HUES48 (cell line): ENCODE measurements at regions not wholly inside any gene's neighbourhood (a gene's known extent, or its start where the extent isn't known, plus 50 kb on each side); places are given as distances from the start of the nearest gene placed in this dataset.

Experiments
- H3K27ac ChIP-seq: one replicate; pipeline ENCODE4 v1.7.0; 2013; ENCODE audit warnings: low read depth, low read length, inconsistent platforms
- H3K27me3 ChIP-seq: 2 replicates; pipeline ENCODE4 v1.6.1; 2013; ENCODE audit warnings: mild to moderate bottlenecking, low read length; ENCODE audit not compliant: control insufficient read depth, insufficient read depth
- H3K36me3 ChIP-seq: 2 replicates; pipeline ENCODE4 v1.6.1; 2013; ENCODE audit warnings: low read length; ENCODE audit not compliant: control insufficient read depth, insufficient read depth
- H3K4me1 ChIP-seq: 2 replicates; pipeline ENCODE4 v1.6.1; 2013; ENCODE audit warnings: mild to moderate bottlenecking, low read length; ENCODE audit not compliant: control insufficient read depth, insufficient read depth
- H3K4me3 ChIP-seq: 2 replicates; pipeline ENCODE4 v1.5.1; 2013; ENCODE audit warnings: mild to moderate bottlenecking, low read depth, low read length
- H3K9ac ChIP-seq: 2 replicates; pipeline ENCODE4 v1.6.1; 2013; ENCODE audit warnings: mild to moderate bottlenecking, low read depth, low read length, moderate library complexity
- H3K9me3 ChIP-seq: 2 replicates; pipeline ENCODE4 v1.6.1; 2013; ENCODE audit warnings: low read length; ENCODE audit not compliant: control insufficient read depth, insufficient read depth

GRCh38 chr12:91801048-91801447 lies 344.6 kb downstream of the BTG1 start:
- Histone ChIP-seq H3K27ac (no peak overlapping the region), H3K36me3 (no peaks in the 10 kb centered on the region), H3K9ac (no peak overlapping the region), H3K4me3 (no peak overlapping the region), H3K9me3 (no peaks in the 10 kb centered on the region), H3K4me1 (no peaks in the 10 kb centered on the region), H3K27me3 (no peaks in the 10 kb centered on the region)

GRCh38 chr12:91793676-91794075 lies 352.0 kb downstream of the BTG1 start:
- Histone ChIP-seq H3K27me3 (no peaks in the 10 kb centered on the region), H3K36me3 (no peaks in the 10 kb centered on the region), H3K9ac (no peak overlapping the region), H3K4me3 (no peak overlapping the region), H3K9me3 (no peaks in the 10 kb centered on the region), H3K4me1 (peaks cover 5% of the 10 kb centered on the region; the same call in 1 of the 2 replicates), H3K27ac (no peak overlapping the region)

GRCh38 chr12:91792597-91792996 lies 353.0 kb downstream of the BTG1 start:
- H3K27me3 ChIP-seq = no peaks in the 10 kb centered on the region
- no peaks in the 10 kb centered on the region for H3K9me3 ChIP-seq
- no peak overlapping the region for H3K9ac ChIP-seq
- no peak overlapping the region for H3K4me3 ChIP-seq
- H3K36me3 ChIP-seq = no peaks in the 10 kb centered on the region
- H3K27ac ChIP-seq = no peak overlapping the region
- H3K4me1 ChIP-seq = peaks cover 5% of the 10 kb centered on the region; the same call in 1 of the 2 replicates

- no peaks in the 10 kb centered on the region for H3K36me3 ChIP-seq
- no peak overlapping the region for H3K27ac ChIP-seq
- peaks cover 13% of the 10 kb centered on the region for H3K4me1 ChIP-seq
- no peak overlapping the region for H3K4me3 ChIP-seq
- no peaks in the 10 kb centered on the region for H3K9me3 ChIP-seq
- H3K9ac ChIP-seq = no peak overlapping the region
- no peaks in the 10 kb centered on the region for H3K27me3 ChIP-seq
Measured at GRCh38 chr12:91786499-91787272, 359.0 kb downstream of the BTG1 start.

GRCh38 chr12:91785655-91786498 lies 359.8 kb downstream of the BTG1 start:
- H3K4me3 ChIP-seq = no peak overlapping the region
- H3K36me3 ChIP-seq = no peaks in the 10 kb centered on the region
- no peaks in the 10 kb centered on the region for H3K27me3 ChIP-seq
- no peak overlapping the region for H3K27ac ChIP-seq
- no peaks in the 10 kb centered on the region for H3K9me3 ChIP-seq
- peaks cover 13% of the 10 kb centered on the region for H3K4me1 ChIP-seq
- no peak overlapping the region for H3K9ac ChIP-seq

- H3K4me3 ChIP-seq = no peak overlapping the region
- no peaks in the 10 kb centered on the region for H3K27me3 ChIP-seq
- H3K4me1 ChIP-seq = peaks cover 8% of the 10 kb centered on the region
- H3K9me3 ChIP-seq = no peaks in the 10 kb centered on the region
- H3K9ac ChIP-seq = no peak overlapping the region
- no peak overlapping the region for H3K27ac ChIP-seq
- no peaks in the 10 kb centered on the region for H3K36me3 ChIP-seq
Measured at GRCh38 chr12:91781114-91781513, 364.5 kb downstream of the BTG1 start.

- Histone ChIP-seq H3K9me3 (no peaks in the 10 kb centered on the region), H3K9ac (no peak overlapping the region), H3K36me3 (no peaks in the 10 kb centered on the region), H3K4me3 (no peak overlapping the region), H3K27ac (no peak overlapping the region), H3K27me3 (no peaks in the 10 kb centered on the region), H3K4me1 (peaks cover 2% of the 10 kb centered on the region; the same call in 1 of the 2 replicates)
Measured at GRCh38 chr12:91778938-91779400, 366.7 kb downstream of the BTG1 start.

GRCh38 chr12:91778091-91778832 lies 367.4 kb downstream of the BTG1 start:
- Histone ChIP-seq H3K4me3 (no peak overlapping the region), H3K27me3 (no peaks in the 10 kb centered on the region), H3K36me3 (no peaks in the 10 kb centered on the region), H3K27ac (no peak overlapping the region), H3K9me3 (no peaks in the 10 kb centered on the region), H3K4me1 (peaks cover 2% of the 10 kb centered on the region; the same call in 1 of the 2 replicates), H3K9ac (no peak overlapping the region)

GRCh38 chr12:91777268-91777992 lies 368.2 kb downstream of the BTG1 start:
- Histone ChIP-seq H3K4me3 (no peak overlapping the region), H3K4me1 (peaks cover 2% of the 10 kb centered on the region; the same call in 1 of the 2 replicates), H3K9me3 (no peaks in the 10 kb centered on the region), H3K9ac (no peak overlapping the region), H3K27ac (no peak overlapping the region), H3K36me3 (no peaks in the 10 kb centered on the region), H3K27me3 (no peaks in the 10 kb centered on the region)

GRCh38 chr12:91774434-91774921 lies 371.2 kb downstream of the BTG1 start:
- H3K36me3 ChIP-seq = no peaks in the 10 kb centered on the region

More at GRCh38 chr12:91774434-91774921, 371.2 kb downstream of the BTG1 start:
- H3K27ac ChIP-seq = no peak overlapping the region
- H3K4me3 ChIP-seq = no peak overlapping the region
- peaks cover 2% of the 10 kb centered on the region; the same call in 1 of the 2 replicates for H3K4me1 ChIP-seq
- H3K27me3 ChIP-seq = no peaks in the 10 kb centered on the region
- 0 out of 2 replicates have a peak, but pooled peaks cover under 1% of the 10 kb centered on the region for H3K9me3 ChIP-seq
- no peak overlapping the region for H3K9ac ChIP-seq
